Keratinocyte (primary cell): ENCODE measurements at regions not wholly inside any gene's neighbourhood (a gene's known extent, or its start where the extent isn't known, plus 50 kb on each side); places are given as distances from the start of the nearest gene placed in this dataset.

Experiments
- DNase-seq: peaks from one replicate; pipeline ENCODE4 v3.0.0-alpha.2; 2011; ENCODE audit warnings: low read depth, missing footprints, low spot score
- FAIRE-seq: peaks from 2 replicates; lab custom pipeline; 2011; peaks lifted over from hg19 to GRCh38; lab: Jason Lieb, UNC
- H2AFZ ChIP-seq: 2 replicates; pipeline ENCODE4 v1.6.0; 2012; ENCODE audit warnings: low read length, control low read depth, inconsistent platforms; ENCODE audit not compliant: control insufficient read depth
- H3K27ac ChIP-seq: 2 replicates; pipeline ENCODE4 v1.5.1; 2011; ENCODE audit warnings: low read length; ENCODE audit not compliant: control insufficient read depth, insufficient read depth
- H3K27me3 ChIP-seq: 3 replicates; pipeline ENCODE4 v1.6.0; 2011; ENCODE audit warnings: low read length; ENCODE audit not compliant: control insufficient read depth, insufficient read depth; ENCODE audit errors: extremely low read depth
- H3K36me3 ChIP-seq, 2 experiments: 2 replicates in 1 of 2; 3 replicates in 1 of 2; pipeline ENCODE4 v1.5.1; 2011; ENCODE audit warnings: low read length in 2 of 2, mild to moderate bottlenecking in 1 of 2; ENCODE audit not compliant: control insufficient read depth in 2 of 2, insufficient read depth in 2 of 2; ENCODE audit errors: extremely low read depth in 1 of 2
- H3K4me1 ChIP-seq: 3 replicates; pipeline ENCODE4 v1.5.1; 2011; ENCODE audit warnings: low read length; ENCODE audit not compliant: control insufficient read depth, insufficient read depth; ENCODE audit errors: extremely low read depth
- H3K4me2 ChIP-seq: 3 replicates; pipeline ENCODE4 v1.6.0; 2011; ENCODE audit warnings: low read depth, low read length; ENCODE audit not compliant: control insufficient read depth, insufficient read depth; ENCODE audit errors: extremely low read depth
- H3K4me3 ChIP-seq, 3 experiments: fragments of 200-600 bp in 1 of 3; sonication (generic) in 1 of 3; 2 replicates in 2 of 3; 3 replicates in 1 of 3; pipeline ENCODE4 v1.5.1; 2011 to 2016; ENCODE audit warnings: low read length in 3 of 3, mild to moderate bottlenecking in 3 of 3, control low read depth in 2 of 3, inconsistent platforms in 1 of 3, low read depth in 1 of 3, mixed read lengths in 1 of 3, mixed run types in 1 of 3, moderate library complexity in 1 of 3; ENCODE audit not compliant: control insufficient read depth in 2 of 3, insufficient read depth in 2 of 3; ENCODE audit errors: extremely low read depth in 1 of 3
- H3K79me2 ChIP-seq: 2 replicates; pipeline ENCODE4 v1.6.0; 2012; ENCODE audit warnings: low read length; ENCODE audit not compliant: control insufficient read depth, insufficient read depth
- H3K9ac ChIP-seq: 3 replicates; pipeline ENCODE4 v1.6.0; 2011; ENCODE audit warnings: low read length; ENCODE audit not compliant: control insufficient read depth, insufficient read depth; ENCODE audit errors: extremely low read depth
- H3K9me1 ChIP-seq: 3 replicates; pipeline ENCODE4 v1.6.0; 2011; ENCODE audit warnings: low read length; ENCODE audit not compliant: control insufficient read depth, insufficient read depth; ENCODE audit errors: extremely low read depth
- H3K9me3 ChIP-seq: 2 replicates; pipeline ENCODE4 v1.5.1; 2012; ENCODE audit warnings: low read depth, low read length; ENCODE audit not compliant: control insufficient read depth
- H4K20me1 ChIP-seq: 3 replicates; pipeline ENCODE4 v1.6.0; 2011; ENCODE audit warnings: low read length; ENCODE audit not compliant: control insufficient read depth, insufficient read depth; ENCODE audit errors: extremely low read depth
- CTCF ChIP-seq, 3 experiments: IDR thresholded peaks in 1 of 3; conservative IDR thresholded peaks in 1 of 3; optimal IDR thresholded peaks in 1 of 3; 2 replicates in 2 of 3; 3 replicates in 1 of 3; pipeline versions ENCODE3 to v1.5.1; 2011; ENCODE audit warnings: low read length in 3 of 3, mild to moderate bottlenecking in 3 of 3, moderate library complexity in 2 of 3, control low read depth in 1 of 3, inconsistent platforms in 1 of 3; ENCODE audit not compliant: insufficient read depth in 2 of 3; ENCODE audit errors: extremely low read depth in 1 of 3
- EZH2 ChIP-seq: IDR thresholded peaks from one replicate; pipeline ENCODE4 v1.6.1; 2012; ENCODE audit warnings: inconsistent platforms, mild to moderate bottlenecking, low read length, moderate library complexity
- dilution Hi-C: fragments of 300-500 bp; cut with MboI; formaldehyde crosslinking; loops from one replicate; pipeline ENCODE4 v1.7.0; 2020; ENCODE audit warnings: low sequenced_read_pairs; ENCODE audit not compliant: extremely low pct_ligation_motif_present

GRCh38 chr6:139832493-139833305 is 458.3 kb upstream of the CITED2 start:
- FAIRE-seq: no peak
- dilution Hi-C loops: no loop called here

GRCh38 chr6:139829576-139829975 is 455.1 kb upstream of the CITED2 start:
- Histone ChIP-seq H3K9me3 (no peaks in the 10 kb centered on the region), H3K36me3 (no peaks in the 10 kb centered on the region), H3K4me3 (no peak overlapping the region), H3K9ac (no peak overlapping the region), H3K9me1 (no peaks in the 10 kb centered on the region), H3K4me2 (no peak overlapping the region), H3K4me1 (no peaks in the 10 kb centered on the region), H3K79me2 (no peaks in the 10 kb centered on the region), H3K27me3 (no peaks in the 10 kb centered on the region), H3K27ac (no peak overlapping the region), H2AFZ (no peak overlapping the region), H4K20me1 (no peaks in the 10 kb centered on the region)
- no peak for FAIRE-seq
- DNase-seq: no peak
- dilution Hi-C loops: no loop called here
- TF ChIP-seq EZH2 (no peak), CTCF (optimal IDR thresholded peaks at IDR 0.05 in 1 of 3, IDR thresholded peaks at IDR 0.05 in 1 of 3, conservative IDR thresholded peaks at IDR 0.05 in 1 of 3; ENCODE audit: extremely low read depth in 1 of 3, insufficient read depth in 2 of 3, low read length in 3 of 3) (no peak)

More at GRCh38 chr6:139832493-139833305, 458.3 kb upstream of the CITED2 start:
- Histone ChIP-seq H3K79me2 (no peaks in the 10 kb centered on the region), H3K9me1 (no peaks in the 10 kb centered on the region), H3K27ac (no peak overlapping the region), H3K4me3 (no peak overlapping the region), H3K9me3 (no peaks in the 10 kb centered on the region), H3K27me3 (no peaks in the 10 kb centered on the region), H4K20me1 (no peaks in the 10 kb centered on the region), H3K36me3 (no peaks in the 10 kb centered on the region), H3K4me2 (no peak overlapping the region), H3K4me1 (no peaks in the 10 kb centered on the region), H3K9ac (no peak overlapping the region), H2AFZ (no peak overlapping the region)
- no peak for DNase-seq
- TF ChIP-seq CTCF (optimal IDR thresholded peaks at IDR 0.05 in 1 of 3, IDR thresholded peaks at IDR 0.05 in 1 of 3, conservative IDR thresholded peaks at IDR 0.05 in 1 of 3; ENCODE audit: extremely low read depth in 1 of 3, insufficient read depth in 2 of 3, low read length in 3 of 3) (no peak), EZH2 (no peak)
